HepG2 (cell line): ENCODE measurements at regions not wholly inside any gene's neighbourhood (a gene's known extent, or its start where the extent isn't known, plus 50 kb on each side); places are given as distances from the start of the nearest gene placed in this dataset.

Experiments used
- ATAC-seq: fragments of 200-7000 bp; cut with Tn5 transposase; 3 replicates; pipeline ENCODE4 v1.9.1; 2020; ENCODE audit warnings: mild to moderate bottlenecking, moderate library complexity
- BruUV-seq: library from RNA; stranded (reverse); fragments of 400-500 nt; replicated peaks from 2 replicates; lab custom pipeline; 2021; lab: Mats Ljungman, UMichigan
- CTCF ChIA-PET: fragments of 300-600 bp; formaldehyde crosslinking; extraction: SDS; loops from one replicate; lab custom pipeline; 2021; ENCODE audit warnings: low total read pairs, inconsistent platforms, low intra/inter-chr PET ratio; lab: Yijun Ruan, JAX
- POLR2A ChIA-PET: fragments of 350-600 bp; sonication (Branson Sonifier 250); formaldehyde crosslinking; loops from one replicate; lab custom pipeline; 2020; ENCODE audit warnings: antibody characterized with exemption, inconsistent platforms; lab: Yijun Ruan, JAX
- DNase-seq: peaks from one replicate; pipeline ENCODE4 v3.0.0-alpha.2; 2015; ENCODE audit warnings: low spot score
- FAIRE-seq: peaks from 3 replicates; lab custom pipeline; 2011; peaks lifted over from hg19 to GRCh38; lab: Jason Lieb, UNC
- H2AFZ ChIP-seq: one replicate; pipeline ENCODE4 v1.6.1; 2011; ENCODE audit warnings: low read length, inconsistent platforms
- H3K27ac ChIP-seq: fragments of 300-600 bp; 3 replicates; pipeline ENCODE4 v1.8.0; 2011; ENCODE audit warnings: mixed run types, mild to moderate bottlenecking, mixed read lengths, low read length, inconsistent platforms; ENCODE audit not compliant: insufficient read depth; ENCODE audit errors: extremely low read length
- H3K27me3 ChIP-seq, 2 experiments: fragments of 200-600 bp in 1 of 2; 2 replicates in 1 of 2; 3 replicates in 1 of 2; pipeline versions ENCODE4 v1.6.0 to v1.8.0; 2011; ENCODE audit warnings: low read length in 2 of 2, mild to moderate bottlenecking in 2 of 2, moderate library complexity in 2 of 2, inconsistent platforms in 1 of 2; ENCODE audit not compliant: insufficient read depth in 2 of 2, control insufficient read depth in 1 of 2
- H3K36me3 ChIP-seq, 2 experiments: fragments of 200-600 bp in 1 of 2; replicated peaks in 1 of 2; 2 replicates in 1 of 2; 3 replicates in 1 of 2; pipeline versions ENCODE4 v1.5.1 to v1.8.0; 2011; ENCODE audit warnings: low read length in 2 of 2, inconsistent platforms in 1 of 2; ENCODE audit not compliant: insufficient read depth in 2 of 2, control insufficient read depth in 1 of 2
- H3K4me1 ChIP-seq: 2 replicates; pipeline ENCODE4 v1.5.1; 2012; ENCODE audit warnings: low read length, inconsistent platforms; ENCODE audit not compliant: insufficient read depth
- H3K4me2 ChIP-seq: 2 replicates; pipeline ENCODE4 v1.6.0; 2011; ENCODE audit warnings: low read depth, low read length, inconsistent platforms
- H3K4me3 ChIP-seq, 3 experiments: fragments of 200-600 bp in 1 of 3; sonication (generic), shearing (Covaris generic) in 1 of 3; replicated peaks in 1 of 3; 2 replicates each; pipeline ENCODE4 v1.5.1; 2011 to 2016; ENCODE audit warnings: low read length in 3 of 3, inconsistent platforms in 2 of 3, low read depth in 2 of 3, mild to moderate bottlenecking in 2 of 3, control low read depth in 1 of 3, mixed read lengths in 1 of 3; ENCODE audit not compliant: insufficient read depth in 1 of 3
- H3K79me2 ChIP-seq: one replicate; pipeline ENCODE4 v1.6.1; 2011; ENCODE audit warnings: low read length, inconsistent platforms; ENCODE audit not compliant: insufficient read depth
- H3K9ac ChIP-seq: 2 replicates; pipeline ENCODE4 v1.6.0; 2011; ENCODE audit warnings: mild to moderate bottlenecking, low read depth, low read length, inconsistent platforms; ENCODE audit not compliant: insufficient read depth
- H3K9me3 ChIP-seq: 2 replicates; pipeline ENCODE4 v1.5.1; 2012; ENCODE audit warnings: mild to moderate bottlenecking, low read length
- H4K20me1 ChIP-seq: 2 replicates; pipeline ENCODE4 v1.6.0; 2011; ENCODE audit warnings: inconsistent platforms, mild to moderate bottlenecking, low read length, moderate library complexity; ENCODE audit not compliant: insufficient read depth
- AGO1 ChIP-seq: fragments of 200-400 bp; formaldehyde crosslinking; IDR thresholded peaks from 2 replicates; pipeline ENCODE4 v1.6.1; 2017; ENCODE audit warnings: mild to moderate bottlenecking, low read depth, low read length, moderate library complexity; ENCODE audit not compliant: poor library complexity, severe bottlenecking
- CREBL2 ChIP-seq: sonication (generic); formaldehyde crosslinking; IDR thresholded peaks from 2 replicates; pipeline ENCODE4 v1.8.1; 2023; ENCODE audit warnings: missing genetic modification reagents, mild to moderate bottlenecking, borderline replicate concordance
- DMAP1 ChIP-seq: IDR thresholded peaks from 2 replicates; pipeline ENCODE4 v1.6.1; 2016
- DPF2 ChIP-seq: sonication (generic); formaldehyde crosslinking; IDR thresholded peaks from 2 replicates; pipeline ENCODE4 v1.4.0; 2020; ENCODE audit warnings: mild to moderate bottlenecking, low read depth, missing genetic modification reagents, borderline replicate concordance
- EED ChIP-seq: sonication (generic); formaldehyde crosslinking; IDR thresholded peaks from 2 replicates; pipeline ENCODE4 v1.5.0; 2020; ENCODE audit warnings: mild to moderate bottlenecking, missing genetic modification reagents
- ETS1 ChIP-seq: sonication (generic); formaldehyde crosslinking; IDR thresholded peaks from 2 replicates; pipeline ENCODE4 v1.4.0; 2020; ENCODE audit warnings: missing genetic modification reagents
- KLF6 ChIP-seq: IDR thresholded peaks from 2 replicates; pipeline ENCODE4 v1.8.0; 2016; ENCODE audit warnings: missing biosample characterization, missing genetic modification reagents
- MAFF ChIP-seq: IDR thresholded peaks from 2 replicates; pipeline ENCODE4 v1.6.1; 2011; ENCODE audit warnings: low read depth, low read length, improper control_type of control experiment
- MAFK ChIP-seq, 2 experiments: IDR thresholded peaks in 1 of 2; conservative IDR thresholded peaks in 1 of 2; 2 replicates each; pipeline ENCODE4 v1.6.1; 2011; ENCODE audit warnings: improper control_type of control experiment in 2 of 2, low read length in 2 of 2
- MIER3 ChIP-seq: IDR thresholded peaks from 2 replicates; pipeline ENCODE4 v1.6.1; 2016; ENCODE audit warnings: missing compliant biosample characterization, borderline replicate concordance
- SP4 ChIP-seq: sonication (generic); formaldehyde crosslinking; IDR thresholded peaks from 2 replicates; pipeline ENCODE4 v1.8.1; 2023; ENCODE audit warnings: mild to moderate bottlenecking, missing genetic modification reagents
- ZMYM3 ChIP-seq: sonication (generic); formaldehyde crosslinking; IDR thresholded peaks from 2 replicates; pipeline ENCODE4 v1.5.1; 2020; ENCODE audit warnings: mild to moderate bottlenecking, missing genetic modification reagents
- ZNF619 ChIP-seq: sonication (generic); formaldehyde crosslinking; IDR thresholded peaks from 2 replicates; pipeline ENCODE4 v1.4.0; 2020; ENCODE audit warnings: mild to moderate bottlenecking, missing genetic modification reagents
- WGBS: methylation state at CpG from one replicate; pipeline ENCODE4 v1.1.6; 2017; ENCODE audit warnings: low lambda C conversion rate; 5-methylcytosine and 5-hydroxymethylcytosine counted together
- in situ Hi-C: cut with HindIII; loops from 2 replicates; pipeline ENCODE4 v1.10.0; 2017; ENCODE audit warnings: low pct_unique_long_range_greater_than_20kb; ENCODE audit not compliant: extremely low pct_ligation_motif_present
- intact Hi-C: fragments of 100-400 bp; cut with micrococcal nuclease; formaldehyde crosslinking; loops from one replicate; pipeline ENCODE4 v1.10.0; 2022; ENCODE audit not compliant: unreplicated experiment

GRCh38 chr4:114464726-114465272, 133.8 kb upstream of the UGT8 start:
- ATAC-seq (no peak), FAIRE-seq (no peak), DNase-seq (no peak)
- Histone ChIP-seq H3K79me2 (no peaks in the 10 kb centered on the region), H3K4me3 (no peak overlapping the region), H3K4me2 (no peak overlapping the region), H3K27ac (no peak overlapping the region), H2AFZ (no peak overlapping the region), H3K36me3 (no peaks in the 10 kb centered on the region), H3K27me3 (no peaks in the 10 kb centered on the region), H4K20me1 (no peaks in the 10 kb centered on the region), H3K9ac (no peak overlapping the region), H3K9me3 (no peaks in the 10 kb centered on the region), H3K4me1 (no peaks in the 10 kb centered on the region)
- intact Hi-C loops, result no loop called here
- in situ Hi-C loops, result no loop called here
- ChIA-PET POLR2A (no interaction called here), CTCF (no interaction called here)
- 20% methylated on average over 6 of the region's 7 CpGs for WGBS
- no peak for TF ChIP-seq ETS1
- TF ChIP-seq KLF6 (CRISPR knock-in tag), result no peak
- TF ChIP-seq SP4 (CRISPR knock-in tag), result no peak
- TF ChIP-seq MAFF, result peak; percentile 36; the same call in 1 of the 2 replicates
- TF ChIP-seq MAFK (conservative IDR thresholded peaks at IDR 0.05 in 1 of 2, IDR thresholded peaks at IDR 0.05 in 1 of 2; ENCODE audit: low read length in 2 of 2), result peak; percentile 39 to 64
- TF ChIP-seq MIER3 (CRISPR knock-in tag), result no peak
- TF ChIP-seq DPF2 (CRISPR knock-in tag), result no peak
- BruUV-seq, result no TSS peak

GRCh38 chr4:114465766-114466165, 132.8 kb upstream of the UGT8 start:
- H3K4me3 ChIP-seq, result no peak overlapping the region
- no peak overlapping the region for H2AFZ ChIP-seq
- no peak overlapping the region for H3K9ac ChIP-seq
- ChIA-PET CTCF (no interaction called here), POLR2A (no interaction called here)
- no peaks in the 10 kb centered on the region for H3K27me3 ChIP-seq
- no peaks in the 10 kb centered on the region for H3K36me3 ChIP-seq
- DNase-seq (no peak), ATAC-seq (no peak), FAIRE-seq (no peak)
- H3K4me2 ChIP-seq, result no peak overlapping the region
- 0% methylated on average over 1 of the region's 1 CpG for WGBS
- no peak overlapping the region for H3K27ac ChIP-seq
- H4K20me1 ChIP-seq, result no peaks in the 10 kb centered on the region
- no peaks in the 10 kb centered on the region for H3K79me2 ChIP-seq
- BruUV-seq, result no TSS peak
- intact Hi-C loops, result no loop called here
- H3K9me3 ChIP-seq, result no peaks in the 10 kb centered on the region
- in situ Hi-C loops, result no loop called here
- no peaks in the 10 kb centered on the region for H3K4me1 ChIP-seq
- TF ChIP-seq AGO1, result no peak
- TF ChIP-seq ZMYM3 (CRISPR knock-in tag), result no peak
- TF ChIP-seq ZNF619 (CRISPR knock-in tag), result no peak
- no peak for TF ChIP-seq CREBL2 (CRISPR knock-in tag)
- TF ChIP-seq DMAP1, result no peak
- no peak for TF ChIP-seq EED (CRISPR knock-in tag)
